RWPE2 (cell line): ENCODE measurements at regions not wholly inside any gene's neighbourhood (a gene's known extent, or its start where the extent isn't known, plus 50 kb on each side); places are given as distances from the start of the nearest gene placed in this dataset.

ENCODE experiments used
- ATAC-seq: fragments of 200-7000 bp; cut with Tn5 transposase; 3 replicates; pipeline ENCODE4 v1.9.1; 2021; ENCODE audit warnings: low read depth
- DNase-seq: peaks from one replicate; pipeline ENCODE4 v3.0.0-alpha.2; 2020; ENCODE audit warnings: low spot score
- H3K27ac ChIP-seq: fragments of 450-650 bp; 2 replicates; pipeline ENCODE4 v1.5.1; 2017; ENCODE audit warnings: mild to moderate bottlenecking; ENCODE audit not compliant: poor library complexity, severe bottlenecking
- H3K27me3 ChIP-seq: fragments of 250-450 bp; sonication (Bioruptor Pico); 2 replicates; pipeline ENCODE4 v1.5.1; 2021; ENCODE audit warnings: mild to moderate bottlenecking, moderate library complexity; ENCODE audit not compliant: insufficient read depth, poor library complexity, severe bottlenecking
- H3K36me3 ChIP-seq: fragments of 250-450 bp; sonication (Bioruptor Pico); 2 replicates; pipeline ENCODE4 v1.5.1; 2020; ENCODE audit warnings: low read depth, mild to moderate bottlenecking, moderate library complexity
- H3K4me1 ChIP-seq: fragments of 250-450 bp; sonication (Bioruptor Pico); 2 replicates; pipeline ENCODE4 v1.5.1; 2021; ENCODE audit warnings: mild to moderate bottlenecking, moderate library complexity; ENCODE audit not compliant: insufficient read depth, poor library complexity, severe bottlenecking
- H3K4me3 ChIP-seq: fragments of 250-450 bp; sonication (Bioruptor Pico); 2 replicates; pipeline ENCODE4 v1.5.1; 2021; ENCODE audit warnings: mild to moderate bottlenecking, moderate library complexity; ENCODE audit not compliant: severe bottlenecking
- H3K9me3 ChIP-seq: fragments of 250-450 bp; sonication (Bioruptor Pico); 2 replicates; pipeline ENCODE4 v1.5.1; 2021; ENCODE audit warnings: mild to moderate bottlenecking, moderate library complexity; ENCODE audit not compliant: severe bottlenecking
- TF ChIP-seq, protein P1 (sequence below): fragments of 450-650 bp; IDR thresholded peaks from one replicate; pipeline ENCODE4 v1.5.1; 2017; ENCODE audit warnings: mild to moderate bottlenecking, moderate library complexity; ENCODE audit not compliant: poor library complexity, severe bottlenecking

DNA sequence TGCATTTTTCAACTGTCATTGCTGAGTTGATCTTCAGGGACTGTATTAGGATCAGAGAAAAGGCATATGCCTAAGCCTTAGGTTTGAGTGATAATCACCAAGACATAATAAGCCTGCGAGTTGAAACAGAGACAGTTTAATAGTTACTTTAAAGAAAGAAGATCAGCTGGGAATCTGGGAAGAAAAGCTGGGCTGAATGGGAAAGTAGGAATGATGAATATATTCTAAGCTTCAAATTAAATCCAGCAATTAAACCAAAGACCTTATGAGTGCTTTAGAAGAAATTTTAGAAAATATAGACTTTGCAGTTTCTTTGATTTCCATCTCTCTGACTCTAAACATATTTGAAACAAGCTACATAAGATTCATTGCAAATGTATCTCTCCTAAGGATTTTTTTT, 222.3 kb downstream of the ENC1 start:
- Histone ChIP-seq H3K4me1 (no peaks in the 10 kb centered on the region), H3K27ac (no peak overlapping the region), H3K9me3 (no peaks in the 10 kb centered on the region), H3K4me3 (no peak overlapping the region), H3K27me3 (no peaks in the 10 kb centered on the region), H3K36me3 (no peaks in the 10 kb centered on the region)
- TF ChIP-seq, protein P1, sequence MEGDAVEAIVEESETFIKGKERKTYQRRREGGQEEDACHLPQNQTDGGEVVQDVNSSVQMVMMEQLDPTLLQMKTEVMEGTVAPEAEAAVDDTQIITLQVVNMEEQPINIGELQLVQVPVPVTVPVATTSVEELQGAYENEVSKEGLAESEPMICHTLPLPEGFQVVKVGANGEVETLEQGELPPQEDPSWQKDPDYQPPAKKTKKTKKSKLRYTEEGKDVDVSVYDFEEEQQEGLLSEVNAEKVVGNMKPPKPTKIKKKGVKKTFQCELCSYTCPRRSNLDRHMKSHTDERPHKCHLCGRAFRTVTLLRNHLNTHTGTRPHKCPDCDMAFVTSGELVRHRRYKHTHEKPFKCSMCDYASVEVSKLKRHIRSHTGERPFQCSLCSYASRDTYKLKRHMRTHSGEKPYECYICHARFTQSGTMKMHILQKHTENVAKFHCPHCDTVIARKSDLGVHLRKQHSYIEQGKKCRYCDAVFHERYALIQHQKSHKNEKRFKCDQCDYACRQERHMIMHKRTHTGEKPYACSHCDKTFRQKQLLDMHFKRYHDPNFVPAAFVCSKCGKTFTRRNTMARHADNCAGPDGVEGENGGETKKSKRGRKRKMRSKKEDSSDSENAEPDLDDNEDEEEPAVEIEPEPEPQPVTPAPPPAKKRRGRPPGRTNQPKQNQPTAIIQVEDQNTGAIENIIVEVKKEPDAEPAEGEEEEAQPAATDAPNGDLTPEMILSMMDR = no peak
- ATAC-seq (no peak), DNase-seq (no peak)

DNA sequence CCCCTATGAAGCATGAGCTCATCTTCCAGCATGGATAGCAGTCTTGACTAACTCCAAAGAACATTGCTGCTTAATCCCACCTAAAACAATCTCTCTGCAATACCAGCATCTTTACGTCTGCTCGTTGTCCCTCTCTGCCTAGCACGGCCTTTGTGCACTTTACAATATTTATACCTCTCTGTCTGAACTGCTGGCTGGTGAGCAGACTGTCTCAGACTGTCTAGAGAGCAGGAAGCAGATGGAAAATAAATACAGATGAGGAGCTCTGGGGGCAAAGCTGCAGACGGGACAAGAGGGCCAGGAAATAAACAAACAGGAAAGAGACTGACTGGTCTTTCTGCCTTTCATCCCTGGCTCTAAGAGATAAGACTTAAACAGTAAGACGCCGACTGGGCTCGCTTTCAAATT, 224.8 kb downstream of the ENC1 start:
- Histone ChIP-seq H3K36me3 (no peaks in the 10 kb centered on the region), H3K27ac (no peak overlapping the region), H3K9me3 (no peaks in the 10 kb centered on the region), H3K27me3 (no peaks in the 10 kb centered on the region), H3K4me3 (no peak overlapping the region), H3K4me1 (no peaks in the 10 kb centered on the region)
- DNase-seq (no peak), ATAC-seq (no peak)
- TF ChIP-seq, protein P1 = no peak

DNA sequence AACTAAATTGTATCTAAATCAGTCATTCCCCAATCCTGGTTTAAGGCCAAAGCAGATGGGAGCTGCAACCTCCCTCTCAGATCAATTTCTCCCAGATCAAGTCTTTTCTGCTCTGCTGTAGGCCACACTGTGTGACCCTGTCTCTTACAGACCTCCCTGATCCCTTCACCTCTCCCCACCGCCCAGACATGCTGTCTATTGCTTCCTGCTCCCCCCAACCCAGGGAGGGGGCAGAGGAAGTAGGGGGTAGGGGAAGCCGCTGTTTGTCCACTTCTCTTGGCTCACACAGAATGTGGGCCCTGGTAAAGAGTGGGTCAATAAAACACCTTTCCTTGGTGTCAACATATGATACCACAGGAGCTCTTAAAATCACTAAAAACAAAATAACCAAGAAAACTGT, 226.3 kb downstream of the ENC1 start:
- Histone ChIP-seq H3K36me3 (no peaks in the 10 kb centered on the region), H3K27me3 (no peaks in the 10 kb centered on the region), H3K9me3 (no peaks in the 10 kb centered on the region), H3K4me3 (no peak overlapping the region), H3K27ac (no peak overlapping the region), H3K4me1 (no peaks in the 10 kb centered on the region)
- no peak for DNase-seq
- no peak for ATAC-seq
- TF ChIP-seq, protein P1 = no peak

DNA sequence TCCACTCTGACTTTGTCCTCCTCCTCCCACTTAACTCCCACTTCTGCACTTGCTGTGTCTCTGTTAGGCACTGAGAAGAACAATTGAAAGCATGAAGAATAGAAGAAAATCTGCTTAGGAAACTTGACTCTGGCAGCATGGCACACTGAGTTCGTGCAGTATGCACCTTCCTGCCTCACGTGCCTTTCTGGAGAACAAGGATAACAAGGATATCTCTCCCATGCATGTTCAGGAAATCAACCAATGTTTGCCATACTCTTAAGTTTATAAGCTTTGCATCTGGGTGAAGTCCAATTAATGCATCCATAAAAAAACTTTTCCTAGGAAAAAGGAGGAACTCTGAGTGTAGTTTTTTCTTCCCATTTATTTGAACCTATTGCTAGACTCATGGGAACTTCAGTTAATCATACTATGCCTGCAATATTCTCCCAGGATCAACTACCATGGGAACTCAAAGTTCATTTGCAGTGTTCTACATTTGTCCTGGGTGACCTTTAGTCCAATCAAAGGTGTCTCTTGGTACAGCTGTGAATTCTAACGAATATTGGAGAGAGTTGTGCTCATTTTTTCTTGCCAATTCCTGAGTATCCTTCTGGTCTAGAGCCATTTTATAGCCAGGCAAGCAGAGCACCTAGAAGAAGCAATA, 227.0 kb downstream of the ENC1 start:
- H3K4me3 ChIP-seq = no peak overlapping the region
- no peak for DNase-seq
- no peaks in the 10 kb centered on the region for H3K9me3 ChIP-seq
- H3K27ac ChIP-seq = no peak overlapping the region
- H3K27me3 ChIP-seq = no peaks in the 10 kb centered on the region
- TF ChIP-seq, protein P1 = no peak
- H3K36me3 ChIP-seq = no peaks in the 10 kb centered on the region
- ATAC-seq = no peak
- peaks cover 2% of the 10 kb centered on the region for H3K4me1 ChIP-seq

DNA sequence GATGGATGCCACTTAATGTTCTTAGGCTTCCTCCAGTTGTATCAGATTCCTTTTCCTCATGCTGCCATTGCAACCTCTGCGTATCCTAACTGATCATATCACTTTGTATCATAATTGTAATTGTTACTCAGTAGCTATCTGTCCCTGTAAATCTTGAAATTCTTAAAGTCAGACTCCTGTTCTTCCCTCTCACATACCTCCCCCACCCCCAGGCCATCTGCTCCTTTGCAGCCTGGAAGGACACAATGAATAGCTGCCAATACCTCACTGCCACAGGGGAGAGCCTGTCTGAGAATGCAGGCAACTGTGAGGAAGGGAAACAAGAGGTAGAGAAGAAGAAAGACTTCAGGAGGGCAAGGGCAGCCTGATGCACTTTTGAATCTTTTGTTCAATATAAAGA, 228.5 kb downstream of the ENC1 start:
- ATAC-seq (no peak), DNase-seq (no peak)
- no peak overlapping the region for H3K27ac ChIP-seq

More for the DNA sequence above, 228.5 kb downstream of the ENC1 start:
- no peaks in the 10 kb centered on the region for H3K9me3 ChIP-seq
- peaks cover 10% of the 10 kb centered on the region for H3K4me1 ChIP-seq
- TF ChIP-seq, protein P1 = no peak
- no peaks in the 10 kb centered on the region for H3K36me3 ChIP-seq
- no peaks in the 10 kb centered on the region for H3K27me3 ChIP-seq
- H3K4me3 ChIP-seq = no peak overlapping the region
